Muscle of arm (tissue), 1 donor: ENCODE measurements at regions not wholly inside any gene's neighbourhood (a gene's known extent, or its start where the extent isn't known, plus 50 kb on each side); places are given as distances from the start of the nearest gene placed in this dataset.
A peak's percentile ranks its signal among the peaks of the same experiment; 100 is the strongest.

Experiments used
- DNase-seq: peaks from one replicate; pipeline ENCODE4 v3.0.0-alpha.2; 2013

DNA sequence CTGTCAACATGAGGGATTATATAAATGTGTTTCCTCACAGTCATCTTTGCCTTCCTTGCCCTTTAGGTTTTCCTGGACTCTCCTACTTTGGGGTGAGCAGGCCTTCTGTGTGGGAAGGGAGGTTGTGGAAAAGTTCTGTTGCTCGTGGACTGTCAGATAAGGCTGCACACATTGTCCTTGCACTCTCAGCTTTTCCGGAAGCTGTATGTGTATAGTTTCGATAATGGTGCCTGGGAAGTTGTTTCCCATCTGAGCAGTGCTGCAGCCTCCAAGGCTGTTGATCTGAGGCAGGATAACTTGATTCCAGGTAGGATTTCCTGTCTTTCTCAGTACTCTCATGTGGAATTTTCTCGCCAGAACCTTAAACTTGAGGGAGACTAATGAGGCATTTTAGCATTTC is 297.8 kb upstream of the AZI2 start:
- no peak for DNase-seq

DNA sequence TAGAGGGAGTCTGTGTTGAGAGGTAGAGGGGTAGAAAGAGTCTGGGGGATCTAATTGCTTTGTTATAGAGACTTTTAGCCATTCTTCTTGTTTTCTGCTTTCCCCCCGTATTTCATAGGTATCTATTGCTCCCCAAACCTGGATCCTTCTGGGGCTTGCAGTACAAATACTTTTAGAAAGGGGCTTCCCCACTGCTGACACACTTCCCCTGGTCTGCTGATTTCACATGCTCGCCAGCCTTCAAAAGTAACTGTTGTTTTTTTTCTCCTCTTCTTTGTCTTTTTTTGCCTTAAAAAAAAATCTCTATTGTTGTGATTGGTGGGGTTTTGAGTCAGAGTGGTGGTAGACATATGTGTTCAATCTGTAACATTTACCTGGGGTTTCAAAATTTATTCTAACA is 300.6 kb upstream of the AZI2 start:
- no peak for DNase-seq

DNA sequence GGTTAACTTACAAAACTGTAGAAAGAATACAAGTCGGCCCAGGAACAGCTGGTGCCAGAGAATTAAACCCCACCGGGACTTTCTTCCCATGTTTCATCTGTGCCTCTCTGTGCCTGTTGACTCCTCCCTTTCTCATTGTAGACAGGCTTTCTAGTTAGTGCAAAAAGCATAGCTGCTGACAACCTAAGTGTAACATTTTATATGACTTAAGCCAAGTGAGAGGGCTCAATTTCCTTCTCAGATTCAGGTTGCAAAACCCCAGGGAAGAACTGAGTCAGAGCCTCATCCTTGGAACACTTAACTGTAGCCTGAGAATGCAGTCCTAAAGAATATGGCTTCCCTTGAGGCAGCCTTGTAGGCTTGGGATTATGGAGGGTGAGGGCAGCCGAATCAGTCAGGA is 302.5 kb upstream of the AZI2 start:
- peak; percentile 15 for DNase-seq

DNA sequence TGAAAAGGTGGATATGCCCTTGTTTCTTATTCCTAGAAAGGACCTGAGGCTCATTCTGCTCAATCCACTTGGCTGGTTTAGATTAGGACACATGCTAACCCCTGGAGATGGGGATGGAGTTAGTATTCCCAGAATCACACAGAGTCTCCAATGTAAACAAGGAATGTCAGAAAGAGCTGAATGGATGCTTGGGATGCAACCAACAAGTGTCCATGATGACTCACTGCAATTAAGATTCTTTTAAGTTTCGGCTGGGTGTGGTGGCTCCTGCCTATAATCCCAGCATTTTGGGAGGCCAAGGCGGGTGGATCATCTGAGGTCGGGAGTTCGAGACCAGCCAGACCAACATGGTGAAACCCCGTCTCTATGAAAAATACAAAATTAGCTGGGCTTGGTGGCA is 315.5 kb upstream of the AZI2 start:
- DNase-seq, result no peak

DNA sequence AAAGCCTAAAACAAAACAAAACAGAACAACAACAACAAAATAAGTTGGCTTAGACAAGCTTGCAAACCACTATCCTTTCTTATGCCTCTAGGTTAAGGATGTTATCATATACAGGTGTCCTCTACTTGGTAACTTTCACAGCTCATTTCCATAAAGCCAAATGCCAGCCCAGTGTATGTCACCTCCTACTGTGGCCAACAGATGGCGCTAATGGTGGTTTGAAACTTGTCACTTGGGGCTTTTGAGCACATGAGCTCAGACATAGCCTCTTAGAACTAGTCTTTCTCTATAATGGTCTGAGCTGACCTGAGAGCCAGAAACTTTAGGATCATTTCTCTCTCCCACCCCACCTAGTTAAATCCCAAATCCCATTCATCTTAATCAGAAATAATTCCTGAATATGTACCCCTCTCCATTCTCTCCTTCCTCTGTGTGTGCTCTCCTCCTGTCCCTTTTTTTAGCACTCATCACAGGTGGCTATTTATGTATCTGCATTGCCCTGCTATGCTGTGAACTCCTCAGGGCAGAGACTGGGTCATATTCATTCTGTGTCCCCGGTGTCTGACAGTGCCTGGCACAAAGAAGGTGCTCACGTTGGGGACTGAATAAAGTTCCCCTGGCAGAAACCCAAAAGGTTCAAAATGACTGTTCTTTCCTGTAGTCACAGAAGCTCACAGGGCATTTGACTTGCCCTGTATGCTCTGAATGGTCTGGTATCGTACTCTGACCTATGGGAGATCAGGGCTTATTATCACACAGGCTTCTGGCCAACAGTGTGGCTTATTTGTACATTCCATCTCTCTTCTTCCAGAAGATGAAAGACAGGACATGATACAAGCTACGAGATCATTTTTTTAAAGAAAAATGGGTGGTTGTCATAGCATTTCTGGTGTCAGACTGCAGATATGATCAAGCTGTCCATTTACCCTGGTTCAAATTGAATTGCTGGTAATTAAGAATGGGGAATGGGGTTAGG is 319.3 kb upstream of the AZI2 start:
- DNase-seq, result peak; percentile 48

DNA sequence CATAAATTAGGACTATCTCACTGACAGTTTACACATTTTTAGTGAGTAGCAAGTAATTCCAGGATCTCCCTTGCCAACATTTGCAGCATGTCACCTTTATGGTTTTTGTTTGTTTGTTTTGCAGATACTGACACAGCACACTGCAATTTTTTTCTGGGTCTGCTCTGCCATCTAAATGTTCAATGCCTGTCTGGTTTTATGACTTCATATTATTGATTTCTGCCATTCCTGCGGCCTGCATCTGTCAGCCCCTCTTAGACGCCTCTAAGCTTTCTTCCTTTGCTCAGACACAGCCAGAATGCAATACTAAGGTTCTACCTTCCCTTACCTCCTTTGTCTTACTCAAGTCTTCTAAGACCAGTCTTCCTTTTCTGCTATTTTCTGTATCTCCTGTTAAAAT is 321.2 kb upstream of the AZI2 start:
- DNase-seq, result no peak

DNA sequence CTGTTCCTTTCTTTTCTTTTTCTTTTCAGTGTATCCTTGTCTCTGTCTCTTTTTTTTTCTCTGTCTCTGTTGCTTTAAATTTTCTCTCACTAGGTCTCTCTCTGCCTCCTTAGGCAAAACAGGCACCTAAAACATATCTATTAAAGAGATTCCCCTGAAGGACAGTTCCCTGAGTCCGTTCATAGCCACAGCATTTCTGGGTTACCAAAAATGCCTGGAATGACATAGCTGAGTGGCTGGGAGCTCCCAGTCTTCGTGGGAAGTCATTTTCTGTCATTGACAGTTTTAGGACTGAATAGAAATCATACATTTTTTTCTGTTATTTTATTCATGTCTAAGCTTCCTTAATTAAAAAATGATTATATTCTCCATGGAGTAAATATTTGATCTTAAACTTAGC is 323.8 kb upstream of the AZI2 start:
- DNase-seq, result no peak

DNA sequence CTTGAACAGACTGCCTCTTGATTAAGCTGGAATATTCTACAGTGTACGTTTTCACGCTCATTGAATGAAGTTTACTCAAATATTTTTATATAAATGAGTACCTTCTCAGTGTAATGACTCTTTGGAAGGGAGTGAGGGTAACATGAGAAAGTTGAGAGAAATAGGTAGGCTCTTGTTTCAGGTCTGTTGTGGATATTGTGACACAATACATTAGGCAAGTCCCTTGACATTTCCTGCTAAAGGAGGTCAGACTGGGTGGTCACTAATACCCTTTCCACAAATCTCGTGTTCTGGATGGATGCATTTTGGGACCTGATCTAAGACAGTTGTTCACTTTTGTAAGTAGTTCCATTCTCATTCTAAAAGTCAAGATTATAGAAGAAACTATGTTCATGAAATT is 324.8 kb upstream of the AZI2 start:
- DNase-seq, result no peak

DNA sequence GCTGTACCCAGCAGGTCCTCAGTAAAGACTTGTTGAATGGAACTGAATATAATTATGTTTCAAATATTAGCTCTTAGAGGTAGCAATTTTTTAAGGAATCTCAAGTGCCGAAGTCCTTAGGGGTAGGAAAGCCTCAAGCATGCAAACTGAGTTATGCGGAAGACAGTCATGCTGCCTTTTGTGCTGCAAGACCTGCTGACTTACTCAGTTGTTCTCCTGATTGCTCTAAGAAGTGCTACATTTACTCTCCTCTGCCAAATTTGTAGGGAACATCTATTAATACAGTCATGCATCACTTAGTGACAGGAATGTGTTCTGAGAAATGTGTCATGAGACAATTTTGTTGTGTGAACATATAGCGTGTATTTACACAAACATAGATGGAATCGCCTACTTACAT is 325.6 kb upstream of the AZI2 start:
- DNase-seq, result no peak

DNA sequence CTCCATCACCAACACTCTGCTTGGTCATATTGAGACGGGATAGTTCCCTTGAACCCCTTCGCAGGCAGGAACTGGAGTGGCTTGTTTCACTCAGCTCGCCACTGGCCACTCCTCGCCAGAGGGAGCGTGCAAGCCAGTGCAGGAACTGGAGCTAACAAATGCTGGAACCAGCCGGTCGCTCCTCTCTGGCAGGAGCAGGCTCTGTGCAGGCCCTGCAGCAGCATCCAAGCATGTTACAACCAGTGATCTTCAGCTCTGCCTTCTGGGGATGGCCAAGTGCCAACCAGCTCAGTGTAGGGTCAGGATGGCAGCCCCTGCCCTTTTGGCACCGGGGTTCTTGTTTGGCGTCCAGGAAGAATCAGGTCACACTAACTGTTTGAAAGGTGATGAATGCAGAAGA is 329.0 kb upstream of the AZI2 start:
- DNase-seq, result no peak

DNA sequence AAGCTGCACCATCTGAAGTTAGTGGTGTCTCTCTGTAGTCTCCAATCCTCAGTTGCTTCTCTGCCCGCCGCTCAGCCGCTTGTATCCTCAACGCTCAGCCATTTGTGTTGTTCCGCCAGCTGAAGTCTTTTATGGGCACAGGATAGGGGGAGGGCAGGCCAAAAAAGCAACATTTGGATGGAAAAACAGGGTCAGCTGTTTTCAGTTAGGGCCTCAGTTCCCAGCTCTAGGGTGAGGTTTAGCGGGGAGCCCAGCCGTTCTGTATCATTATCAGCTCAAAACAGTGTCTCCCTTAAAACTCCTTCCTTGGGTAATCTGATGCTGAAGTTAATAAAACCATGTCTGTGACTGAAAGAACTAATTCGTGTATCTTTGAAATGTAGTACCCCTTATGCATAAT is 329.5 kb upstream of the AZI2 start:
- DNase-seq, result no peak

DNA sequence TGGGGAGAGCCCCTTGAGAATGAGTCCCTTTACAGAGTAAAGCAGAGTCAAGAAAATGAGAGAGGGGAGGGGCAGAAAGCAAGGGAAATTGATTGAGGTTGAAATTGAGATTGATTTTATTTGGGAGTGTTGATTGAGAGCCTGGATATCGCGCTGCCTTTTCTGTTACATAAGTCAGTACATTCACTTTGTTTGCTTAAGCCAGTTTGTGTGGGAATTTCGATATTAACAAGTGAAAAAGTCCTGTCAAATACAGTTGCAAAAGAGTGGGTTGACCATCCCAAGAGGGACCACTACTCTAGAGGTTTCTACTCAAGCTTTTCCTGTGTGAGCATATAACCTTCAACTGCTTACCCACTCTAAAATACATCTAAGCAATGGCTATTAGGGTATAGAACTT is 331.4 kb upstream of the AZI2 start:
- no peak for DNase-seq

DNA sequence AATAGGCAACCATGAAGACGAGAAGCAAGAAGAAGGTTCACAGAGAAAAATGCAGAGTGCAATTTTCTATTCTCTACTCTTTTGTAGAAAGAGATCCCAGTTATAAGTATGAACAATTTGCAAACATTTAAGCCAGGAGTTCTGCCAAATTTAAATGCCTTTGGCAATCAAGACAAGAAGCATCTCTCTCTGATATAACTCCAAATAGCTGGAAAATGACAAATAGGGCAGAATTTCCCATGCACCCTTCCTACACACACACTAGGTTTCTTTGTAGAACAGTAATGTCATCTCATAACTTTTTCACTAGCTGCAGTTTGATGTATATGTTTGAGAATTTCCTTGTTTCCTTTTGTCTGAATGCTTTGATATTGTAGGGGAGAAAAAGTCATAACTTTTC is 333.5 kb upstream of the AZI2 start:
- no peak for DNase-seq

DNA sequence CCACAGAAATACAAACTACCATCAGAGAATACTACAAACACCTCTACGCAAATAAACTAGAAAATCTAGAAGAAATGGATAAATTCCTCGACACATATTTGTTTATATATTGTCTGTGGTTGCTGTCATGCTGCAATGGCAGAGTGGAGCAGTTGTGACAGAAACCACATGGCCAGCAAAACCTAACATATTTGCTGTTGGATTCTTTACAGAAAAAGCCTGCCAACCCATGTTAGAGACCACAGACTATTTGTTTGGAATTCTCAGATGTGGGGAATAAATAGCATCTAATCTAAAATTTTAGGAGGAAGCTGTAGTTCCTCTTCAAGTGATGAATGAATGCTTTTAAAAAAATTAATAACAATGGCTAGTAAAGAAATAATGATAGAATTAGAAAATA is 341.6 kb upstream of the AZI2 start:
- no peak for DNase-seq

DNA sequence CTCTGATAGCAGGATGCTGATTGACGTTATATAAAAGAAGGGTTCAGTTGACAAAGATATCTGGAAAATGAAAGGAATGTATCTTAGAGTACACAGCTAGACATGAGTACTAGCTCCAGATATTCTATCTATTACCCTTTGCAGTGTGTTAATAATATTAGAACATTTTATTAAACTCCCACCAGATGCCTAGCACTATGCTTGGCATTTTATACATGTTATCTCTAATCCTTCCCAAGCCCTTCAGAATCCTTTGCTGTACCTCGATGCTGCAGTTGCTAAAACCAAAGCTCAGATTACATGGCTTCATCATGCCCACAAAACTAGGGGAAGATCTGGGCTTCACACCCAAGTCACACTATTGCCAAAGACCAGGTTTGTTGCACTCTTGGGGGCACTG is 350.1 kb upstream of the AZI2 start:
- DNase-seq, result no peak

DNA sequence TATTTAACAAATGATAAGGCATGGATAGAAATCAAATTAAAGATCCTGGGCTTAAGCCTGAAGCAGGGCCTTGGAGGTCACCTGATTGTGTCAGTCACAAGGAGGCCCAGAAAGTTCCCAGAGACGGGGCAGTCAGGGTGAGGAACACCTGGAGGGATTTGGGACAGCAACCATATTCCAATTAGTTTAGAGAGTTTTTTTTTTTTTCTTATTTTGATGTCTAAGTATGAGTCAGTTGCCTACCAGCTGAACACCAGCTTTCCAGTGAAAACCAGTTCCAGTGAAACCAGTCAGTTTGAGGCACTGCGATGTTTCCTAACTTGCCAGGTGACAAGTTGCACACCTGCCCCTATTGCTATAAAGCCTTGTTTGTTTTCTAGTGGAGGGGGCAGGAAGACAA is 350.7 kb upstream of the AZI2 start:
- DNase-seq, result no peak

DNA sequence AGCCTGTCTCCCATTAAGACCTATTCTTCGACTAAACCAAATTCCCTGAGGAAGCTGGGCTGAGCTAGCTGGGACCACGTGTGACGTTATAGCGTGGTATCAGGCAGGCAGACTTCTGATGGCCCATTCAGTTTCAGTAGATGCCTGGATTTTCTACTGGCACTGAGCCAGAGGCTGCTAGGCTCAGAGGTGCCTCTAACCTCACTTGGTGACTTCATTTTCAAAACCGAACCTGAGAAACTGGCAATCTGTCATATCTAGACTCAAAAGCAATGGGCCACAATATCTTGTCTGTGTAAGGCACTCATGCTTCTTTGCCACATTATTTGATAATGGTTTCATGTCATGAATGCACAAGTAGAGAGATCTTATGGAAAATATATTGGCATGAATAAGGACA is 352.1 kb upstream of the AZI2 start:
- no peak for DNase-seq

DNA sequence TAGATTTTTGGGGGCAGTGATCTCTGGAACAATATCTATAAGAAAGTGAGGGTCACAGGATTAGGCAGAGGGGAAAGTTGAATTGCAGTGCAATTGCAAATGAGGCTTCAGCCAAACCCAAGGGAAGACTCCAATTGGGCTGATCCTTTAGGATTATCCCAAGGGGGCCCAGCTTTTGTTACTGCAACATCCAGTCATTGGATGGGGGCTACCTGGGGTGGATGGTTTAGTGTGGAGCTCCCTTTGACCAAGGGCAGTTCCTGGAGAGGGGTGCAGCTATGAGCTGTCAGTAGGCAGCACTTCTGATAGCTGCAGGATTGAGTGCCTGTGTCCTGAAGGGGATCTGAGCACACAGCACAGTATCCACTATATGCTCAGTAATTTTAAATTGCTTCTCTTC is 355.2 kb upstream of the AZI2 start:
- DNase-seq, result no peak

DNA sequence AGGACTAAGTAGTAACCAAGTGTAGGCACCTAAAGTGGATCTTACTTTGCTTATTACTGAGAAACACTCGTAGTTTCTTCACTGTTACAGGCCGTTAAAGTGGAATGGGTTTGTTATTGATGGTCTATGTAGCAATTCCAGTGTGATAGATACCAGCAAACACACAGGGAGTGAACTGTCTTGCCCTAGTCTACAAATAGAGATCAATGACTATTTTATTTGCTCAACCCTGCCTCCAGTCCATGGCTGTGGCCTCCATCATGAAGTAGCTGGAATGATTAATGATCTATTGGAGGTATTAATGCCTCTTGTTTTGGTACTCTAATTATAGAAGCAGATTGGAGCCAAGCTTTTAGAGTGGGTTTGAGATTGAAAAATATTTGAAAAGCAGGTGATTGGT is 362.7 kb upstream of the AZI2 start:
- DNase-seq, result no peak

DNA sequence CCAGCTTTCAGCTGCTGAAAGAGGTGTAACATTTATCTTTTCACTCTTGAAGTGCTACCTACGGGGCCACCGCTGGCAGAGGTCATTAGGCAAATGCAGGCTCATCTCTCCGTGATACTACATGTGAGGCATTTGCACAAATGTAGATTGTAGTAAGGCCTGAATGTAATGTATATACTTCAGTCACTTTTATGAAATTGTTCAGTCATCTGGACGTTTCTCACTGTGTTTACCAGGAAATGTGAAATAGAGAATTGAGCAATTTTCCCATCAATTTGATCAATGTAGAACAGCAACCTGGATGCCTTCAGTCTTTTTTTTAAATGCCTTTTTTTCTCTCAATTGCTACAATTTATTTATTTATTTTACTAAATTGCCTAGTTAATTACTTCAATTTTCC is 368.3 kb upstream of the AZI2 start:
- DNase-seq, result no peak

DNA sequence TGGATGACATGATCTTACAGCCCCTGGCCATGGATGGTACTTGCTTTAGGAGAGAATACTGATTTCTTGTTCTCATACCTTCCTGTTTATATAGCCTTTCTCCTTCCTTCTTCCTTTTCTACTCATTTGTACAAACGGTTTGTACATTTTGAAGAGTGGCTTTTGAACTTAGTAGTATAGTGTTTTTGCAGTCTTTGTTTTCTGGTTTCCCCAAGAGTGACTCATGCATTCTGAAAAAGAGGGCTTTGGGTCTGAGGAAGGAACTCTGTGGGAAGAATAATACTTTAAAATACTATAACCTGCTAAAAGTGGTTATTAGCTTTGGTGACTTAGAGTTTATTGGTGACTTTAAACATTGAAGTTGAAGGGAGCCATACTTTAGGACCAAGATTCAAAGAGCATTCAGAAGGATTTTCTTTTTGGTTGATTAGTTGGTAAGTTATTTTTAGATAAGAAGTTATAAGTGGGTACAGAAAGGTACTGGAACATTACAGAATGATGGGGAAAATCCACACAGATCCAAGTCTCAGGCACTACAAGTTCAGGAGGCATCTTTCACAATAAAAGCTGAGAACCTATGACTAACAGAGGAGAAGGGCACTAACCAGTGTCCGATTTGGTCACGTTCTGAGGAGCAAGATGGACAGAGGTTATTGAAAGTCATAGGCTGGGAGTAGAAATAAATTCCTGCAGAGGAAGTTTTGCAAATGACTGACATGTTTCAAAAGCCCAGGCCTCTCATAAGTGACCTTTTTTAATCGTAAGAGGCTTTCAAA is 369.6 kb upstream of the AZI2 start:
- DNase-seq, result no peak

DNA sequence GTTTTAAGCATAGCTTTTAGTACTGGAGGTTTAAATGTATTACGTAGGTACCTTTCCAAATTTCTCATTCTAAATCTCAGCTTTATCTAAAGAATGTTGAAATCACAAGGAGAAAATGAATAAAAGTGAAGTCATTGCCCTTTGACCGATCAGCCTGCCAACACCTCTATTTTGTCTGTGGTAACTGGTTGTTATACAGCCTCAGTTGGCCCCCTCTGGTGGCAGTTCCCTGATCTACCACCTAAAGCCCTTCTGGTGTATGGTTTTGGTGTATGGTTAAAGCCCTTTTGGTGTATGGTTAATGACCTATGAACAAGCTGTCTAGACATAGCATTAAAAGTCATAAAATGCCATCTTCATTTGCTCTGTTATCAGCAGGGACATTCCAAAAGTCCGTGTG is 378.2 kb upstream of the AZI2 start:
- DNase-seq, result no peak

DNA sequence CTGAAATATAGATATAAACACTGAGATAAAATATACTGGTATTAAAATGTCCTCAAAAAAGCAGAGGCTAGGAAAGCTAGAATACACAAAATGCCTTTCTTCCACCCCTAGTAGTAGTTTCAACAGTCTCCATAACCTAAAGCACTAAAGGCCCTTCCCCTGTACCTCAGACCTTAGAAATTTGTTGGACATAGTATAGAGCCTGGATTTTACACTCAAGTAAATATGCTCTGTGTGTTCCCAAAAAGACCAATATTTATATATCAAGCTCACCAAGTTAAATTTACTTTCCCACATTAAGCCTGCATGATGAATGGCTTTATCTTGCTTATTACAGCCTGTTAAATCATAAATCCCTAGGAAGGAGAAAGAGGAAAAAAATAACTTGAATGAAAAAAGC is 378.7 kb upstream of the AZI2 start:
- no peak for DNase-seq
